CD4-positive, alpha-beta T cell (primary cell): ENCODE measurements at regions not wholly inside any gene's neighbourhood (a gene's known extent, or its start where the extent isn't known, plus 50 kb on each side); places are given as distances from the start of the nearest gene placed in this dataset.

Source experiments
- ATAC-seq: fragments of 200-7000 bp; cut with Tn5 transposase; one replicate; pipeline ENCODE4 v1.10.0; 2022; ENCODE audit warnings: mild to moderate bottlenecking; ENCODE audit not compliant: poor library complexity
- CTCF ChIA-PET: fragments of 350-600 bp; sonication (Branson Sonifier 250); formaldehyde crosslinking; loops from one replicate; lab custom pipeline; 2021; ENCODE audit warnings: antibody characterized with exemption, inconsistent platforms; lab: Charles Lee
- POLR2A ChIA-PET: fragments of 350-600 bp; sonication (Branson Sonifier 250); formaldehyde crosslinking; loops from one replicate; lab custom pipeline; 2021; ENCODE audit warnings: antibody characterized with exemption, inconsistent platforms; lab: Charles Lee
- DNase-seq, 14 experiments: peaks; one replicate each; pipeline ENCODE4 v3.0.0-alpha.2; 2013 to 2020; ENCODE audit warnings: mixed read lengths in 2 of 14
- H3K27ac ChIP-seq, 2 donors: one replicate each; pipeline versions ENCODE4 v1.5.1 to v1.7.0; 2013; ENCODE audit warnings: low read length in 2 of 2, low read depth in 1 of 2, mild to moderate bottlenecking in 1 of 2
- H3K27me3 ChIP-seq, 2 experiments: 1 replicate in 1 of 2; 2 replicates in 1 of 2; pipeline versions ENCODE4 v1.6.1 to v1.7.0; 2013; ENCODE audit warnings: low read length in 2 of 2, control low read depth in 1 of 2, mild to moderate bottlenecking in 1 of 2, moderate library complexity in 1 of 2; ENCODE audit not compliant: insufficient read depth in 2 of 2, control insufficient read depth in 1 of 2
- H3K36me3 ChIP-seq: one replicate; pipeline ENCODE4 v1.6.1; 2013; ENCODE audit warnings: low read length, control low read depth; ENCODE audit not compliant: insufficient read depth
- H3K4me1 ChIP-seq: one replicate; pipeline ENCODE4 v1.6.1; 2013; ENCODE audit warnings: low read length, control low read depth; ENCODE audit not compliant: insufficient read depth
- H3K4me3 ChIP-seq: one replicate; pipeline ENCODE4 v1.5.1; 2013; ENCODE audit warnings: mild to moderate bottlenecking, low read length, moderate library complexity
- H3K9me3 ChIP-seq, 2 experiments: 1 replicate in 1 of 2; 2 replicates in 1 of 2; pipeline versions ENCODE4 v1.6.1 to v1.7.0; 2013; ENCODE audit warnings: low read length in 2 of 2, mild to moderate bottlenecking in 2 of 2, control low read depth in 1 of 2, moderate library complexity in 1 of 2; ENCODE audit not compliant: control insufficient read depth in 1 of 2, insufficient read depth in 1 of 2
- H3K27ac Mint-ChIP-seq: one replicate; pipeline ENCODE4 v1.8.0; 2020; ENCODE audit warnings: mixed read lengths
- H3K27me3 Mint-ChIP-seq: one replicate; pipeline ENCODE4 v1.8.0; 2021; ENCODE audit warnings: mixed read lengths
- H3K36me3 Mint-ChIP-seq: one replicate; pipeline ENCODE4 v1.8.0; 2021; ENCODE audit warnings: low read depth, mixed read lengths
- H3K4me1 Mint-ChIP-seq: one replicate; pipeline ENCODE4 v1.8.0; 2021; ENCODE audit warnings: low read depth, mixed read lengths
- H3K4me3 Mint-ChIP-seq: one replicate; pipeline ENCODE4 v1.8.0; 2020; ENCODE audit warnings: mild to moderate bottlenecking, mixed read lengths
- H3K9me3 Mint-ChIP-seq: one replicate; pipeline ENCODE4 v1.8.0; 2020; ENCODE audit warnings: mixed read lengths
- CTCF ChIP-seq: fragments of 200-600 bp; IDR thresholded peaks from one replicate; pipeline ENCODE4 v1.8.0; 2022; ENCODE audit warnings: antibody characterized with exemption, mild to moderate bottlenecking
- intact Hi-C, 2 experiments: fragments of 100-400 bp; cut with DNase I in 1 of 2; cut with micrococcal nuclease in 1 of 2; formaldehyde crosslinking; loops; one replicate each; pipeline versions ENCODE4 v1.15.1 to v1.9.0; 2023 to 2025; cut with DNase I, micrococcal nuclease

- no peak for TF ChIP-seq CTCF
- Mint-ChIP-seq H3K9me3 (peaks cover 3% of the 10 kb centered on the region), H3K27me3 (no peaks in the 10 kb centered on the region), H3K4me1 (no peaks in the 10 kb centered on the region), H3K4me3 (no peak overlapping the region), H3K27ac (no peak overlapping the region), H3K36me3 (no peaks in the 10 kb centered on the region)
- Histone ChIP-seq H3K4me3 (no peak overlapping the region), H3K4me1 (no peaks in the 10 kb centered on the region), H3K27me3 (no peaks in the 10 kb centered on the region), H3K27ac (no peak overlapping the region), H3K36me3 (no peaks in the 10 kb centered on the region), H3K9me3 (peaks cover 0 to 2% of the 10 kb centered on the region in 2 experiments)
- ChIA-PET CTCF (no interaction called here), POLR2A (no interaction called here)
- intact Hi-C loops, result no loop called here
- DNase-seq (no peak), ATAC-seq (no peak)
Observed at GRCh38 chr4:13830449-13830848, 202.9 kb upstream of the BOD1L1 start.

- no peaks in the 10 kb centered on the region for H3K9me3 Mint-ChIP-seq
- no peaks in the 10 kb centered on the region for H3K36me3 Mint-ChIP-seq
- ChIA-PET CTCF (no interaction called here), POLR2A (no interaction called here)
- TF ChIP-seq CTCF, result no peak
- H3K27ac ChIP-seq, result no peak overlapping the region
- no peak overlapping the region for H3K27ac Mint-ChIP-seq
- H3K4me1 Mint-ChIP-seq, result no peaks in the 10 kb centered on the region
- no peak overlapping the region for H3K4me3 Mint-ChIP-seq
- H3K27me3 ChIP-seq, result peaks cover 0 to 3% of the 10 kb centered on the region in 2 experiments
- no peaks in the 10 kb centered on the region for H3K9me3 ChIP-seq
- no peak overlapping the region for H3K4me3 ChIP-seq
- intact Hi-C loops, result no loop called here
- H3K4me1 ChIP-seq, result no peaks in the 10 kb centered on the region
- DNase-seq, result no peak
- no peaks in the 10 kb centered on the region for H3K27me3 Mint-ChIP-seq
- ATAC-seq, result no peak
- no peaks in the 10 kb centered on the region for H3K36me3 ChIP-seq
Observed at GRCh38 chr4:13833171-13833804, 205.8 kb upstream of the BOD1L1 start.

GRCh38 chr4:13836946-13837912, 209.7 kb upstream of the BOD1L1 start:
- H3K27ac ChIP-seq, result no peak overlapping the region
- no peaks in the 10 kb centered on the region for H3K36me3 Mint-ChIP-seq
- H3K4me1 ChIP-seq, result no peaks in the 10 kb centered on the region
- ATAC-seq (no peak), DNase-seq (no peak)
- ChIA-PET POLR2A (no interaction called here), CTCF (no interaction called here)
- H3K27ac Mint-ChIP-seq, result no peak overlapping the region
- no peaks in the 10 kb centered on the region for H3K9me3 Mint-ChIP-seq
- no peaks in the 10 kb centered on the region for H3K36me3 ChIP-seq
- no peaks in the 10 kb centered on the region for H3K4me1 Mint-ChIP-seq
- H3K27me3 Mint-ChIP-seq, result peaks cover 4% of the 10 kb centered on the region
- no peaks in the 10 kb centered on the region for H3K9me3 ChIP-seq
- H3K27me3 ChIP-seq, result peaks cover 0 to 3% of the 10 kb centered on the region in 2 experiments
- no peak for TF ChIP-seq CTCF
- intact Hi-C loops, result no loop called here
- H3K4me3 Mint-ChIP-seq, result no peak overlapping the region
- H3K4me3 ChIP-seq, result no peak overlapping the region
